Bronchial epithelial cell (primary cell): ENCODE measurements at regions not wholly inside any gene's neighbourhood (a gene's known extent, or its start where the extent isn't known, plus 50 kb on each side); places are given as distances from the start of the nearest gene placed in this dataset.
A peak's percentile ranks its signal among the peaks of the same experiment; 100 is the strongest.
"Not testable (repeated sequence)": the region's sequence is repeated elsewhere in the genome, so short reads cannot be mapped to it uniquely, and the experiment has no call there.

Source experiments
- DNase-seq: peaks from one replicate; pipeline ENCODE4 v3.0.0-alpha.2; 2010; ENCODE audit warnings: low read depth
- FAIRE-seq: peaks from 2 replicates; lab custom pipeline; 2011; peaks lifted over from hg19 to GRCh38; lab: Jason Lieb, UNC
- H3K27me3 ChIP-seq: 2 replicates; pipeline ENCODE4 v1.5.1; 2011; ENCODE audit warnings: low read length; ENCODE audit not compliant: control insufficient read depth, insufficient read depth
- H3K36me3 ChIP-seq: 2 replicates; pipeline ENCODE4 v1.5.1; 2011; ENCODE audit warnings: low read length; ENCODE audit not compliant: control insufficient read depth, insufficient read depth
- H3K4me3 ChIP-seq: 2 replicates; pipeline ENCODE4 v1.5.1; 2011; ENCODE audit warnings: mild to moderate bottlenecking, low read depth, low read length, control low read depth
- TF ChIP-seq, protein P1 (sequence below): IDR thresholded peaks from 2 replicates; pipeline ENCODE4 v1.5.1; 2011; ENCODE audit warnings: mild to moderate bottlenecking, moderate library complexity, low read length, control low read depth, inconsistent platforms; ENCODE audit not compliant: insufficient read depth, severe bottlenecking

- Histone ChIP-seq H3K27me3 (no peaks in the 10 kb centered on the region), H3K4me3 (no peak overlapping the region), H3K36me3 (no peaks in the 10 kb centered on the region)
- DNase-seq (no peak), FAIRE-seq (no peak)
- TF ChIP-seq, protein P1, sequence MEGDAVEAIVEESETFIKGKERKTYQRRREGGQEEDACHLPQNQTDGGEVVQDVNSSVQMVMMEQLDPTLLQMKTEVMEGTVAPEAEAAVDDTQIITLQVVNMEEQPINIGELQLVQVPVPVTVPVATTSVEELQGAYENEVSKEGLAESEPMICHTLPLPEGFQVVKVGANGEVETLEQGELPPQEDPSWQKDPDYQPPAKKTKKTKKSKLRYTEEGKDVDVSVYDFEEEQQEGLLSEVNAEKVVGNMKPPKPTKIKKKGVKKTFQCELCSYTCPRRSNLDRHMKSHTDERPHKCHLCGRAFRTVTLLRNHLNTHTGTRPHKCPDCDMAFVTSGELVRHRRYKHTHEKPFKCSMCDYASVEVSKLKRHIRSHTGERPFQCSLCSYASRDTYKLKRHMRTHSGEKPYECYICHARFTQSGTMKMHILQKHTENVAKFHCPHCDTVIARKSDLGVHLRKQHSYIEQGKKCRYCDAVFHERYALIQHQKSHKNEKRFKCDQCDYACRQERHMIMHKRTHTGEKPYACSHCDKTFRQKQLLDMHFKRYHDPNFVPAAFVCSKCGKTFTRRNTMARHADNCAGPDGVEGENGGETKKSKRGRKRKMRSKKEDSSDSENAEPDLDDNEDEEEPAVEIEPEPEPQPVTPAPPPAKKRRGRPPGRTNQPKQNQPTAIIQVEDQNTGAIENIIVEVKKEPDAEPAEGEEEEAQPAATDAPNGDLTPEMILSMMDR, result no peak
Observed at GRCh38 chr4:184959309-184959708, 59.0 kb upstream of the HELT start.

- Histone ChIP-seq H3K4me3 (no peak overlapping the region), H3K27me3 (no peaks in the 10 kb centered on the region), H3K36me3 (no peaks in the 10 kb centered on the region)
- TF ChIP-seq, protein P1, result no peak
- FAIRE-seq, result no peak
- DNase-seq, result no peak
Observed at GRCh38 chr4:184959786-184960185, 58.5 kb upstream of the HELT start.

DNA sequence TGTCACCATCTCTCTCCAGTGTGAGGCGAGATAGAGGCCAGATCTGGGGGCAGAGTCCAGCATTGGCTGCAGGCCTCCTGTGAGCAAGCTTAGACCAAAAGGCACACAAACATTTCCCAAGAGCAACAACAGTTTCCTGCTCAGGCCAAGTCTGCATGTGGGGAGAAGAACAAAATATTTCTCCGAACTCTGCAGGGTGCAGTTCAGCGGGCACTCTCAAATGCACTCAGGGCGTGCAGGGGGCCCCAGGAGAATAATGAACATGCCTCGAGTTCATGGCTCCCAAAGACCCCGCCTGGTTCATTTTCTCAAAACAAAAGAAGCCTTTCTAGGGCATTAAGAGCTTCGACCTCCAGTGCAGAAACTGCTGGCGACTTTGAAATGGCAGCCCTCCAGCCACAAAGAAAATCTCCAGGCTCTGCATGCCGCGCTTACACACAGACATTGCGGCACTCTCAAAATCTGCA, 57.8 kb upstream of the HELT start:
- no peak for FAIRE-seq
- TF ChIP-seq, protein P1, result no peak
- peak; percentile 24 for DNase-seq

DNA sequence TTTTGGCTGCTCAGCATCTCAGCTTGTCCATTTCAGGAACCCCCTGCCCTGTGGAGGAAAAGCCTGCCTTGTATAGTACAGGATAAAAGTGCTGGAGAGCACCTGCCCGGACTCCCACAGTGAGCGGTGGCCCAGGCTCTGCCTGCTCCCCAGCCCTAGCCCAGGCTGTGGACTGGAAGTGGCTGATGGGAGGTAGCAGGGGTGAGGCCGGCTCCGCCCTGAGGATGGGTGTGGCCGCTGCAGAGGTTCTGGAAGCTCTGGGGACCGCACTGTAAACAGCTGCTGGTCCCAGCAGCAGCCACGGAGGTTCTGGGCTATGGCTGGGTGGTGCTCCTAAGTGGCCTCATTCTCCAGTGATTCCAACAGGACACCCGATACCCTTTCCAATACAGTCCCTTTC, 56.6 kb upstream of the HELT start:
- no peak for FAIRE-seq
- H3K27me3 ChIP-seq, result no peaks in the 10 kb centered on the region
- TF ChIP-seq, protein P1, result no peak
- H3K36me3 ChIP-seq, result no peaks in the 10 kb centered on the region
- H3K4me3 ChIP-seq, result no peak overlapping the region
- no peak for DNase-seq

More for the DNA sequence above, 57.8 kb upstream of the HELT start:
- Histone ChIP-seq H3K36me3 (no peaks in the 10 kb centered on the region), H3K27me3 (no peaks in the 10 kb centered on the region), H3K4me3 (no peak overlapping the region)

DNA sequence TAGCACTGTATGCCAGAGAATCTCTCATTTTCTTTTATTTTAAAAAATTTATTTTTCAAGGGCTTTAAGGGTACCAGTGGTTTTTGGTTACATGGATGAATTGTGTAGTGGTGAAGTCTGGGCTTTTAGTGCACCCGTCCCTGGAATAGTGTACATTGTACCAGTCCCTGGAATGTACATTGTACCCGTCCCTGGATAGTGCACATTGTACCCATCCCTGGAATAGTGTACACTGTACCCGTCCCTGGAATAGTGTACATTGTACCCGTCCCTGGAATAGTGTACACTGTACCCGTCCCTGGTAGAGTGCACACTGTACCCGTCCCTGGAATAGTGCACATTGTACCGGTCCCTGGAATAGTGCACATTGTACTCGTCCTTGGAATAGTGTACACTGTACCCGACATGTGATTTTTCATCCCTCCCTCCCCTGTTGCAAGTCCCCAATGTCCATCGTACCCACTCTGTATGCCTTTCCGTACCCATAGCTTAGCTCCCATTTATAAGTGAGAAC, 56.1 kb upstream of the HELT start:
- TF ChIP-seq, protein P1, result no peak
- DNase-seq (no peak), FAIRE-seq (no peak)
- Histone ChIP-seq H3K27me3 (no peaks in the 10 kb centered on the region), H3K4me3 (no peak overlapping the region), H3K36me3 (no peaks in the 10 kb centered on the region)

GRCh38 chr4:184965230-184966050, 52.9 kb upstream of the HELT start:
- not testable (repeated sequence) for H3K36me3 ChIP-seq, DNase-seq, FAIRE-seq, H3K4me3 ChIP-seq, H3K27me3 ChIP-seq

DNA sequence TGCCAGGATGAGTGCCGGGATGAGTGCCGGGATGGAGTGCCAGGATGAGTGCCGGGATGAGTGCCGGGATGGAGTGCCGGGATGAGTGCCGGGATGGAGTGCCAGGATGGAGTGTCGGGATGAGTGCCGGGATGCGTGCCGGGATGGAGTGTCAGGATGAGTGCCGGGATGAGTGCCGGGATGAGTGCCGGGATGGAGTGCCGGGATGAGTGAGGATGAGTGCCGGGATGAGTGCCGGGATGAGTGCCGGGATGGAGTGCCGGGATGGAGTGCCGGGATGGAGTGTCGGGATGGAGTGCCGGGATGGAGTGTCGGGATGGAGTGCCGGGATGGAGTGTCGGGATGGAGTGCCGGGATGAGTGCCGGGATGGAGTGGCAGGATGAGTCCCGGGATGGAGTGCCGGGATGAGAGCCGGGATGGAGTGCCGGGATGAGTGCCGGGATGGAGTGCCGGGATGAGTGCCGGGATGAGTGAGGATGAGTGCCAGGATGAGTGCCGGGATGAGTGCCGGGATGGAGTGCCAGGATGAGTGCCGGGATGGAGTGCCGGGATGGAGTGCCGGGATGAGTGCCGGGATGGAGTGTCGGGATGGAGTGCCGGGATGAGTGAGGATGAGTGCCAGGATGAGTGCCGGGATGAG, 52.1 kb upstream of the HELT start:
- not testable (repeated sequence) for H3K36me3 ChIP-seq

DNA sequence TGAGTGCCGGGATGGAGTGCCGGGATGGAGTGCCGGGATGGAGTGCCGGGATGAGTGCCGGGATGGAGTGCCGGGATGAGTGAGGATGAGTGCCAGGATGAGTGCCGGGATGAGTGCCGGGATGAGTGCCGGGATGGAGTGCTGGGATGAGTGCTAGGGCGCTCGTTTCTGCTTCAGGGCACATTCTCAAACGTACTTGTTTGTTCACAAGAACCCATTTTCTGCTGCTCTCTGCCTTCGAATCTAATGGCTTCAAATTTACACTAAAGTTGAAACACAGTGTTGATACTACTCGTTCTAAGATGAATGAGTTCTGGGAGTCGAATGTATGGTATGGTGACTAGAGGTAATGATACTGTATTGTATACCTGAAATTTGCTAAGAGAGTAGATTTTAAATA, 50.6 kb upstream of the HELT start:
- H3K4me3 ChIP-seq, FAIRE-seq, H3K27me3 ChIP-seq, DNase-seq, H3K36me3 ChIP-seq: not testable (repeated sequence)

More for the DNA sequence above, 52.1 kb upstream of the HELT start:
- not testable (repeated sequence) for FAIRE-seq, H3K4me3 ChIP-seq, H3K27me3 ChIP-seq, DNase-seq
